Lung (tissue), 11 donors: ENCODE measurements at regions not wholly inside any gene's neighbourhood (a gene's known extent, or its start where the extent isn't known, plus 50 kb on each side); places are given as distances from the start of the nearest gene placed in this dataset.

Source experiments
- ATAC-seq: fragments of 200-7000 bp; cut with Tn5 transposase; one replicate; pipeline ENCODE4 v1.9.1; 2020; ENCODE audit warnings: moderate number of reproducible peaks; ENCODE audit not compliant: insufficient read depth, low FRiP score
- DNase-seq, 3 donors: peaks; one replicate each; pipeline ENCODE4 v3.0.0-alpha.2; 2013 to 2017
- H3K27ac ChIP-seq, 2 donors: one replicate each; pipeline ENCODE4 v1.5.1; 2013; ENCODE audit warnings: mild to moderate bottlenecking in 2 of 2, moderate library complexity in 2 of 2, control low read depth in 1 of 2, inconsistent platforms in 1 of 2, low read depth in 1 of 2, low read length in 1 of 2
- H3K27me3 ChIP-seq, 3 donors: one replicate each; pipeline ENCODE4 v1.5.1; 2013; ENCODE audit warnings: low read length in 2 of 3; ENCODE audit not compliant: control insufficient read depth in 3 of 3, insufficient read depth in 3 of 3
- H3K36me3 ChIP-seq, 4 donors: one replicate each; pipeline ENCODE4 v1.5.1; 2013; ENCODE audit warnings: low read length in 4 of 4, mild to moderate bottlenecking in 1 of 4, moderate library complexity in 1 of 4; ENCODE audit not compliant: control insufficient read depth in 4 of 4, insufficient read depth in 4 of 4
- H3K4me1 ChIP-seq, 5 donors: one replicate each; pipeline ENCODE4 v1.5.1; 2013; ENCODE audit warnings: low read length in 5 of 5, mild to moderate bottlenecking in 2 of 5, moderate library complexity in 1 of 5; ENCODE audit not compliant: control insufficient read depth in 5 of 5, insufficient read depth in 5 of 5
- H3K4me3 ChIP-seq: one replicate; pipeline ENCODE4 v1.5.1; 2013; ENCODE audit warnings: mild to moderate bottlenecking, control low read depth, moderate library complexity
- H3K9ac ChIP-seq, 2 donors: one replicate each; pipeline ENCODE4 v1.5.1; 2013; ENCODE audit warnings: low read length in 2 of 2, control low read depth in 1 of 2; ENCODE audit not compliant: insufficient read depth in 1 of 2
- H3K9me3 ChIP-seq, 4 donors: one replicate each; pipeline ENCODE4 v1.5.1; 2013; ENCODE audit warnings: low read length in 3 of 4, mild to moderate bottlenecking in 1 of 4, moderate library complexity in 1 of 4; ENCODE audit not compliant: control insufficient read depth in 4 of 4, insufficient read depth in 3 of 4
- CTCF ChIP-seq: IDR thresholded peaks from 2 replicates; pipeline ENCODE4 v1.5.1; 2012; ENCODE audit warnings: mild to moderate bottlenecking; ENCODE audit errors: control extremely low read depth, extremely low read depth
- WGBS, 2 donors: extraction: QIAGEN DNeasy Blood & Tissue Kit; methylation state at CpG; one replicate each; pipeline ENCODE4 v1.1.7; 2013; 5-methylcytosine and 5-hydroxymethylcytosine counted together
- donor health status: control.
- donor health status: control.
- donor health status: Bipolar disorder and iron deficiency.
- donor health status: healthy.
- donor health status: DM: yes; HTN: yes; CAD: no.

GRCh38 chr5:103490030-103490739, 72.4 kb downstream of the NUDT12 start:
- no peaks in the 10 kb centered on the region for H3K36me3 ChIP-seq
- H3K4me1 ChIP-seq = peaks cover 0 to under 1% (median 0%) of the 10 kb centered on the region in 5 donors
- TF ChIP-seq CTCF = no peak
- no peak overlapping the region for H3K4me3 ChIP-seq
- ATAC-seq (no peak), DNase-seq (no peak)
- H3K27ac ChIP-seq = no peak overlapping the region
- WGBS, 2 donors = 73 to 85% methylated on average over 4 of the region's 4 CpGs
- no peaks in the 10 kb centered on the region for H3K27me3 ChIP-seq
- H3K9me3 ChIP-seq = no peaks in the 10 kb centered on the region
- H3K9ac ChIP-seq = no peak overlapping the region

- H3K4me3 ChIP-seq = no peak overlapping the region
- no peaks in the 10 kb centered on the region for H3K4me1 ChIP-seq
- H3K27me3 ChIP-seq = no peaks in the 10 kb centered on the region
- no peak overlapping the region for H3K9ac ChIP-seq
- WGBS, 2 donors = 68 to 81% methylated on average over 2 of the region's 2 CpGs
- no peaks in the 10 kb centered on the region for H3K36me3 ChIP-seq
- no peak overlapping the region for H3K27ac ChIP-seq
- ATAC-seq (no peak), DNase-seq (no peak)
- no peak for TF ChIP-seq CTCF
- no peaks in the 10 kb centered on the region for H3K9me3 ChIP-seq
Measured at GRCh38 chr5:103489307-103489706, 73.3 kb downstream of the NUDT12 start.

- Histone ChIP-seq H3K27me3 (no peaks in the 10 kb centered on the region), H3K9ac (no peak overlapping the region), H3K27ac (no peak overlapping the region), H3K9me3 (no peaks in the 10 kb centered on the region), H3K36me3 (no peaks in the 10 kb centered on the region), H3K4me1 (no peaks in the 10 kb centered on the region), H3K4me3 (no peak overlapping the region)
- no peak for ATAC-seq
- WGBS, 2 donors = 89 to 90% methylated on average over 3 of the region's 3 CpGs
- DNase-seq = no peak
- TF ChIP-seq CTCF = no peak
Measured at GRCh38 chr5:103487822-103488493, 74.6 kb downstream of the NUDT12 start.
